ENCODE measurements at regions not wholly inside any gene's neighbourhood (a gene's known extent, or its start where the extent isn't known, plus 50 kb on each side); places are given as distances from the start of the nearest gene placed in this dataset.

GRCh38 chr1:243933495-243933894 lies 83.5 kb upstream of the AKT3 start:
- FAIRE-seq, result no peak
- peak; percentile 94 for TF ChIP-seq HNRNPK (IDR thresholded peaks at IDR 0.05; ENCODE audit: low read depth, low read length, poor library complexity, severe bottlenecking)
- TF ChIP-seq, protein P1, sequence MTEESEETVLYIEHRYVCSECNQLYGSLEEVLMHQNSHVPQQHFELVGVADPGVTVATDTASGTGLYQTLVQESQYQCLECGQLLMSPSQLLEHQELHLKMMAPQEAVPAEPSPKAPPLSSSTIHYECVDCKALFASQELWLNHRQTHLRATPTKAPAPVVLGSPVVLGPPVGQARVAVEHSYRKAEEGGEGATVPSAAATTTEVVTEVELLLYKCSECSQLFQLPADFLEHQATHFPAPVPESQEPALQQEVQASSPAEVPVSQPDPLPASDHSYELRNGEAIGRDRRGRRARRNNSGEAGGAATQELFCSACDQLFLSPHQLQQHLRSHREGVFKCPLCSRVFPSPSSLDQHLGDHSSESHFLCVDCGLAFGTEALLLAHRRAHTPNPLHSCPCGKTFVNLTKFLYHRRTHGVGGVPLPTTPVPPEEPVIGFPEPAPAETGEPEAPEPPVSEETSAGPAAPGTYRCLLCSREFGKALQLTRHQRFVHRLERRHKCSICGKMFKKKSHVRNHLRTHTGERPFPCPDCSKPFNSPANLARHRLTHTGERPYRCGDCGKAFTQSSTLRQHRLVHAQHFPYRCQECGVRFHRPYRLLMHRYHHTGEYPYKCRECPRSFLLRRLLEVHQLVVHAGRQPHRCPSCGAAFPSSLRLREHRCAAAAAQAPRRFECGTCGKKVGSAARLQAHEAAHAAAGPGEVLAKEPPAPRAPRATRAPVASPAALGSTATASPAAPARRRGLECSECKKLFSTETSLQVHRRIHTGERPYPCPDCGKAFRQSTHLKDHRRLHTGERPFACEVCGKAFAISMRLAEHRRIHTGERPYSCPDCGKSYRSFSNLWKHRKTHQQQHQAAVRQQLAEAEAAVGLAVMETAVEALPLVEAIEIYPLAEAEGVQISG (CRISPR knock-in tag; IDR thresholded peaks at IDR 0.05), result no peak
- 0 out of 2 replicates have a peak, but pooled peaks have one; percentile 64 for TF ChIP-seq PCBP1 (IDR thresholded peaks at IDR 0.05; ENCODE audit: borderline replicate concordance, low read depth, low read length)
- no peak for TF ChIP-seq HOXA7 (CRISPR knock-in tag; IDR thresholded peaks at IDR 0.05)
- Histone ChIP-seq H3K4me1 (ENCODE audit: insufficient read depth, low read length) (no peaks in the 10 kb centered on the region), H4K20me1 (ENCODE audit: insufficient read depth, low read length) (no peaks in the 10 kb centered on the region), H3K36me3 (replicated peaks in 1 of 2; ENCODE audit: control insufficient read depth in 1 of 2, insufficient read depth in 2 of 2, low read length in 2 of 2) (no peaks in the 10 kb centered on the region), H3K27me3 (ENCODE audit: control insufficient read depth in 1 of 2, insufficient read depth in 2 of 2, low read length in 2 of 2) (0 out of 5 replicates have a peak, but pooled peaks cover 0 to 3% of the 10 kb centered on the region in 2 experiments), H3K79me2 (ENCODE audit: insufficient read depth, low read length) (no peaks in the 10 kb centered on the region), H3K4me3 (replicated peaks in 1 of 3; ENCODE audit: insufficient read depth in 1 of 3, low read depth in 2 of 3, low read length in 3 of 3) (no peak overlapping the region), H3K27ac (ENCODE audit: extremely low read length, insufficient read depth, low read length) (no peak overlapping the region), H3K9me3 (ENCODE audit: low read length) (no peaks in the 10 kb centered on the region; the same call in 1 of the 2 replicates), H3K4me2 (ENCODE audit: low read depth, low read length) (no peak overlapping the region), H2AFZ (ENCODE audit: low read length) (no peak overlapping the region), H3K9ac (ENCODE audit: insufficient read depth, low read depth, low read length) (no peak overlapping the region)
- ChIA-PET CTCF (ENCODE audit: low intra/inter-chr PET ratio, low total read pairs) (no interaction called here), POLR2A (no interaction called here)
- 92% methylated on average over 4 of the region's 4 CpGs for WGBS (ENCODE audit: low lambda C conversion rate)
- in situ Hi-C loops (cut with HindIII; ENCODE audit: extremely low pct_ligation_motif_present, low pct_unique_long_range_greater_than_20kb) (no loop called here), intact Hi-C loops (cut with micrococcal nuclease; ENCODE audit: unreplicated experiment) (no loop called here)
- ATAC-seq, result no peak
- BruUV-seq (replicated peaks), result no TSS peak
- no peak for DNase-seq (ENCODE audit: low spot score)

DNA sequence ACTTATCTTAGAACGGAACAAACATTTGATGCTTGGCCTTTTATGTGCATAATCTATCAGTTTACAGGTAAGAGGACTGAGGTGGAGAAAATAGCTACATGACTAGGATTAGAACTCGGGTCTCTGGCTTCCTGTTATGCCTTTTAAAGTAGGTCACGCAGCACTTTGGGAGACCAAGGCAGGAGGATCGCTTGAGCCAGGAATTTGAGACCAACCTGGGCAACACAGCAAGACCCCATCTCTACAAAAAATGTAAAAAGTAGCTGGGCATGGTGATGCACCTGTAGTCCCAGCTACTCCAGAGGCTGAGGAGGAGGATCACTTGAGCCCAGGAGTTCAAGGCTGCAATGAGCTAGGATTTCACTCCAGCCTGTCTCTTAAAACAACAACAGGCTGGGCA lies 81.9 kb upstream of the AKT3 start:
- no TSS peak for BruUV-seq (replicated peaks)
- Histone ChIP-seq H3K36me3 (replicated peaks in 1 of 2; ENCODE audit: control insufficient read depth in 1 of 2, insufficient read depth in 2 of 2, low read length in 2 of 2) (no peaks in the 10 kb centered on the region), H3K4me2 (ENCODE audit: low read depth, low read length) (no peak overlapping the region), H3K9ac (ENCODE audit: insufficient read depth, low read depth, low read length) (no peak overlapping the region), H3K4me1 (ENCODE audit: insufficient read depth, low read length) (no peaks in the 10 kb centered on the region), H3K9me3 (ENCODE audit: low read length) (no peaks in the 10 kb centered on the region; the same call in 1 of the 2 replicates), H3K4me3 (replicated peaks in 1 of 3; ENCODE audit: insufficient read depth in 1 of 3, low read depth in 2 of 3, low read length in 3 of 3) (no peak overlapping the region), H3K27me3 (ENCODE audit: control insufficient read depth in 1 of 2, insufficient read depth in 2 of 2, low read length in 2 of 2) (0 out of 5 replicates have a peak, but pooled peaks cover 0 to 7% of the 10 kb centered on the region in 2 experiments), H2AFZ (ENCODE audit: low read length) (no peak overlapping the region), H3K79me2 (ENCODE audit: insufficient read depth, low read length) (no peaks in the 10 kb centered on the region), H4K20me1 (ENCODE audit: insufficient read depth, low read length) (no peaks in the 10 kb centered on the region), H3K27ac (ENCODE audit: extremely low read length, insufficient read depth, low read length) (no peak overlapping the region)
- POLR2A ChIA-PET, result no interaction called here
- FAIRE-seq (no peak), ATAC-seq (no peak), DNase-seq (ENCODE audit: low spot score) (no peak)
- CTCF ChIA-PET (ENCODE audit: low intra/inter-chr PET ratio, low total read pairs), result no interaction called here
- TF ChIP-seq MTF1 (CRISPR knock-in tag; IDR thresholded peaks at IDR 0.05), result no peak
- no peak for TF ChIP-seq ZNF382 (CRISPR knock-in tag; IDR thresholded peaks at IDR 0.05; ENCODE audit: borderline replicate concordance)
- no peak for TF ChIP-seq ETV5 (CRISPR knock-in tag; IDR thresholded peaks at IDR 0.05; ENCODE audit: borderline replicate concordance)
- no peak for TF ChIP-seq HNRNPL (IDR thresholded peaks at IDR 0.05; ENCODE audit: low read depth, low read length)
- in situ Hi-C loops (cut with HindIII; ENCODE audit: extremely low pct_ligation_motif_present, low pct_unique_long_range_greater_than_20kb) (no loop called here), intact Hi-C loops (cut with micrococcal nuclease; ENCODE audit: unreplicated experiment) (no loop called here)
- WGBS (ENCODE audit: low lambda C conversion rate), result 37% methylated on average over 4 of the region's 4 CpGs

Measured in HepG2 (cell line).